ENCODE measurements at regions not wholly inside any gene's neighbourhood (a gene's known extent, or its start where the extent isn't known, plus 50 kb on each side); places are given as distances from the start of the nearest gene placed in this dataset.

DNA sequence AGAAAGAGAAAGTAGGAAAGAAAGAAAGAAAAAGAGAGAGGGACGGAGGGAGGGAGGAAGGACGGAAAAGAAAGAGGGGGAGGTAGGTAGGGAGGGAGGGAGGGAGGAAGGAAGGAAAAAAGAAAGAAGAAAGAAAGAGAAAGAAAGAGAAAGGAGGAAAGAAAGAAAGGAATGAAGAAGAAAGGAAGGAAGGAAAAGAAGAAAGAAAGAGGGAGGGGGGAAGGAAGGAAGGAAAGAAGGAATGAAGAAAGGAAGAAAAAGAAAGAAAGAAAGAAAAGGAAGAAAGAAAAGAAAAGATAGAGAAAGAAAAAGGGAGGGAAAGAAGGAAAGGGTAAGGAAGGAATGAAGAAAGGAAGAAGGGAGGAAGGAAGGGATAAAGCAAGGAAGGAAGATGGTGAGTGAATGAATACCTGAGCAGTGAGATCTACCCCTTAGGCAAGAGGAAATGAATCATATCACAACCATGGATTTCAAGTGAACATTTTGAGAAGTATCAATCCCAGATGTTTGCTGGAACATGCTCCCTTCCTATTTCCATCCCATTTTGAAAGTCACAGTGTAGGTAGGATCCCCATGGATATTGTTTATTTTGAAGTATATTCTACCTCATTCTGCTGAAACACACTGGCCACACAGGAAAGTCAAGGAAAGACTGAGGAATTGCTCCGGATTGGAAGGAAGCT is 639.4 kb upstream of the TBX3 start:
- no peak for TF ChIP-seq SUZ12 (IDR thresholded peaks at IDR 0.05; ENCODE audit: extremely low read depth, insufficient read depth, insufficient read length)
- no peak for TF ChIP-seq YY1 (IDR thresholded peaks at IDR 0.05; ENCODE audit: insufficient read depth, insufficient read length)
- no peak for TF ChIP-seq ZNF274 (IDR thresholded peaks at IDR 0.05; ENCODE audit: low read depth, low read length)

Measured in NT2/D1 (cell line).